ENCODE measurements at regions not wholly inside any gene's neighbourhood (a gene's known extent, or its start where the extent isn't known, plus 50 kb on each side); places are given as distances from the start of the nearest gene placed in this dataset.
"Not testable (repeated sequence)": the region's sequence is repeated elsewhere in the genome, so short reads cannot be mapped to it uniquely, and the experiment has no call there.

GRCh38 chr15:98088307-98088945 is 127.9 kb downstream of the ARRDC4 start:
- not testable (repeated sequence) for DNase-seq

GRCh38 chr15:98089352-98089751 is 128.8 kb downstream of the ARRDC4 start:
- not testable (repeated sequence) for DNase-seq

GRCh38 chr15:98097986-98098385 is 137.5 kb downstream of the ARRDC4 start:
- DNase-seq: not testable (repeated sequence)

- not testable (repeated sequence) for DNase-seq
Observed at GRCh38 chr15:98100606-98101005, 140.1 kb downstream of the ARRDC4 start.

GRCh38 chr15:98103570-98103969 is 143.1 kb downstream of the ARRDC4 start:
- DNase-seq: no peak

- DNase-seq: not testable (repeated sequence)
Observed at GRCh38 chr15:98104386-98105151, 144.1 kb downstream of the ARRDC4 start.

GRCh38 chr15:98106615-98107194 is 146.2 kb downstream of the ARRDC4 start:
- not testable (repeated sequence) for DNase-seq

GRCh38 chr15:98111806-98112205 is 151.3 kb downstream of the ARRDC4 start:
- no peak for DNase-seq

- no peak for DNase-seq
Observed at GRCh38 chr15:98113327-98113726, 152.8 kb downstream of the ARRDC4 start.

GRCh38 chr15:98120561-98120960 is 160.1 kb downstream of the ARRDC4 start:
- DNase-seq: no peak

- DNase-seq: no peak
Observed at GRCh38 chr15:98121536-98121935, 161.0 kb downstream of the ARRDC4 start.

GRCh38 chr15:98121957-98122356 is 161.5 kb downstream of the ARRDC4 start:
- DNase-seq: no peak

GRCh38 chr15:98123297-98123696 is 162.8 kb downstream of the ARRDC4 start:
- no peak for DNase-seq

- no peak for DNase-seq
Observed at GRCh38 chr15:98123834-98124233, 163.3 kb downstream of the ARRDC4 start.

- no peak for DNase-seq
Observed at GRCh38 chr15:98124581-98124980, 164.1 kb downstream of the ARRDC4 start.

- no peak for DNase-seq
Observed at GRCh38 chr15:98126326-98127085, 166.0 kb downstream of the ARRDC4 start.

GRCh38 chr15:98127586-98127985 is 167.1 kb downstream of the ARRDC4 start:
- DNase-seq: no peak

- no peak for DNase-seq
Observed at GRCh38 chr15:98131924-98132323, 171.4 kb downstream of the ARRDC4 start.

GRCh38 chr15:98134905-98135304 is 174.4 kb downstream of the ARRDC4 start:
- no peak for DNase-seq

GRCh38 chr15:98138910-98139309 is 178.4 kb downstream of the ARRDC4 start:
- no peak for DNase-seq

- DNase-seq: no peak
Observed at GRCh38 chr15:98139337-98139736, 178.8 kb downstream of the ARRDC4 start.

GRCh38 chr15:98142572-98142971 is 182.1 kb downstream of the ARRDC4 start:
- DNase-seq: no peak

- DNase-seq: no peak
Observed at GRCh38 chr15:98143116-98143515, 182.6 kb downstream of the ARRDC4 start.
